DOHH2 (cell line): ENCODE measurements at regions not wholly inside any gene's neighbourhood (a gene's known extent, or its start where the extent isn't known, plus 50 kb on each side); places are given as distances from the start of the nearest gene placed in this dataset.

Source experiments
- H3F3A ChIP-seq: fragments of 200-600 bp; sonication (generic), shearing (Covaris generic); 2 replicates; pipeline ENCODE4 v1.6.0; 2016; ENCODE audit warnings: antibody characterized with exemption, mild to moderate bottlenecking; ENCODE audit not compliant: control insufficient read depth, insufficient read depth
- H3K27ac ChIP-seq: fragments of 200-600 bp; sonication (generic); 2 replicates; pipeline ENCODE4 v1.5.1; 2014; ENCODE audit warnings: low read depth, mild to moderate bottlenecking, low read length, moderate library complexity
- H3K27me3 ChIP-seq: fragments of 200-600 bp; sonication (generic); 2 replicates; pipeline ENCODE4 v1.6.1; 2014; ENCODE audit warnings: mild to moderate bottlenecking, low read length, mixed read lengths; ENCODE audit not compliant: control insufficient read depth
- H3K36me3 ChIP-seq: fragments of 200-600 bp; sonication (generic); 2 replicates; pipeline ENCODE4 v1.6.1; 2014; ENCODE audit warnings: mild to moderate bottlenecking, low read length, moderate library complexity, mixed read lengths; ENCODE audit not compliant: control insufficient read depth
- H3K4me1 ChIP-seq: fragments of 200-600 bp; sonication (generic); 2 replicates; pipeline ENCODE4 v1.6.1; 2014; ENCODE audit warnings: mild to moderate bottlenecking, low read length, mixed read lengths; ENCODE audit not compliant: control insufficient read depth
- H3K4me2 ChIP-seq: fragments of 200-600 bp; sonication (generic); 2 replicates; pipeline ENCODE4 v1.6.0; 2014; ENCODE audit warnings: mild to moderate bottlenecking, low read length, moderate library complexity
- H3K4me3 ChIP-seq: fragments of 200-600 bp; sonication (generic); 2 replicates; pipeline ENCODE4 v1.5.1; 2014; ENCODE audit warnings: mild to moderate bottlenecking, low read length, mixed read lengths
- H3K79me2 ChIP-seq: fragments of 200-600 bp; sonication (generic); 2 replicates; pipeline ENCODE4 v1.6.1; 2014; ENCODE audit warnings: mild to moderate bottlenecking, low read length, mixed read lengths; ENCODE audit not compliant: control insufficient read depth
- H3K9me2 ChIP-seq: fragments of 200-600 bp; sonication (generic); replicated peaks from 2 replicates; pipeline ENCODE4 v1.6.1; 2014; ENCODE audit warnings: mild to moderate bottlenecking, low read length, mixed read lengths; ENCODE audit not compliant: control insufficient read depth
- H3K9me3 ChIP-seq: fragments of 200-600 bp; sonication (generic); 2 replicates; pipeline ENCODE4 v1.6.1; 2014; ENCODE audit warnings: antibody characterized with exemption, low read length, mixed read lengths; ENCODE audit not compliant: control insufficient read depth, insufficient read depth
- H4K20me1 ChIP-seq: fragments of 200-600 bp; sonication (generic); 2 replicates; pipeline ENCODE4 v1.6.0; 2014; ENCODE audit warnings: low read depth, mild to moderate bottlenecking, antibody characterized with exemption, low read length, moderate library complexity; ENCODE audit not compliant: control insufficient read depth, insufficient read depth
- CTCF ChIP-seq: fragments of 200-600 bp; sonication (generic); IDR thresholded peaks from one replicate; pipeline ENCODE4 v1.5.1; 2014; ENCODE audit warnings: antibody characterized with exemption, mild to moderate bottlenecking, low read depth, low read length; ENCODE audit not compliant: poor library complexity, severe bottlenecking
- EZH2phosphoT487 ChIP-seq: fragments of 200-600 bp; sonication (generic); IDR thresholded peaks from 2 replicates; pipeline ENCODE4 v1.6.1; 2017; ENCODE audit warnings: borderline replicate concordance, mild to moderate bottlenecking, antibody characterized with exemption, low read length, moderate library complexity, mixed read lengths

GRCh38 chr2:16081316-16082200, 141.2 kb downstream of the MYCN start:
- H4K20me1 ChIP-seq = no peaks in the 10 kb centered on the region
- no peaks in the 10 kb centered on the region for H3K79me2 ChIP-seq
- no peaks in the 10 kb centered on the region for H3K27me3 ChIP-seq
- no peaks in the 10 kb centered on the region for H3K9me2 ChIP-seq
- TF ChIP-seq EZH2phosphoT487 = no peak
- no peak for TF ChIP-seq CTCF
- no peak overlapping the region for H3K4me2 ChIP-seq
- H3K9me3 ChIP-seq = no peaks in the 10 kb centered on the region
- H3K4me1 ChIP-seq = no peaks in the 10 kb centered on the region
- no peaks in the 10 kb centered on the region for H3K36me3 ChIP-seq
- no peak overlapping the region for H3K4me3 ChIP-seq
- H3K27ac ChIP-seq = no peak overlapping the region
- H3F3A ChIP-seq = no peaks in the 10 kb centered on the region

GRCh38 chr2:16080516-16080915, 140.2 kb downstream of the MYCN start:
- H3K9me3 ChIP-seq = no peaks in the 10 kb centered on the region
- no peak overlapping the region for H3K4me3 ChIP-seq
- H4K20me1 ChIP-seq = no peaks in the 10 kb centered on the region
- no peak overlapping the region for H3K27ac ChIP-seq
- TF ChIP-seq EZH2phosphoT487 = no peak
- TF ChIP-seq CTCF = no peak
- H3K4me2 ChIP-seq = no peak overlapping the region
- no peaks in the 10 kb centered on the region for H3K9me2 ChIP-seq
- H3F3A ChIP-seq = no peaks in the 10 kb centered on the region
- H3K4me1 ChIP-seq = no peaks in the 10 kb centered on the region
- no peaks in the 10 kb centered on the region for H3K79me2 ChIP-seq
- no peaks in the 10 kb centered on the region for H3K27me3 ChIP-seq
- H3K36me3 ChIP-seq = no peaks in the 10 kb centered on the region

- Histone ChIP-seq H3K4me2 (no peak overlapping the region), H4K20me1 (no peaks in the 10 kb centered on the region), H3K4me3 (no peak overlapping the region), H3K79me2 (no peaks in the 10 kb centered on the region), H3K27ac (no peak overlapping the region), H3K9me3 (no peaks in the 10 kb centered on the region), H3F3A (no peaks in the 10 kb centered on the region), H3K36me3 (no peaks in the 10 kb centered on the region), H3K9me2 (no peaks in the 10 kb centered on the region), H3K27me3 (no peaks in the 10 kb centered on the region), H3K4me1 (no peaks in the 10 kb centered on the region)
- no peak for TF ChIP-seq CTCF
- no peak for TF ChIP-seq EZH2phosphoT487
These were observed 139.7 kb downstream of the MYCN start for GRCh38 chr2:16080071-16080470.
